ENCODE measurements at regions not wholly inside any gene's neighbourhood (a gene's known extent, or its start where the extent isn't known, plus 50 kb on each side); places are given as distances from the start of the nearest gene placed in this dataset.
A peak's percentile ranks its signal among the peaks of the same experiment; 100 is the strongest.

- TF ChIP-seq RBM34 (IDR thresholded peaks at IDR 0.05; ENCODE audit: borderline replicate concordance, insufficient read depth, low read length), result no peak
- no peak for TF ChIP-seq FOXK1 (CRISPR knock-in tag; IDR thresholded peaks at IDR 0.05; ENCODE audit: borderline replicate concordance)
- TF ChIP-seq ZBTB34 (CRISPR knock-in tag; IDR thresholded peaks at IDR 0.05), result 0 out of 2 replicates have a peak, but pooled peaks have one; percentile 4
- TF ChIP-seq ZBTB40 (IDR thresholded peaks at IDR 0.05), result 0 out of 2 replicates have a peak, but pooled peaks have one; percentile 33
- TF ChIP-seq ZBTB40 (CRISPR knock-in tag; IDR thresholded peaks at IDR 0.05), result no peak
- TF ChIP-seq NELFE (IDR thresholded peaks at IDR 0.05; ENCODE audit: insufficient read depth, insufficient read length), result no peak
- TF ChIP-seq SIN3A (IDR thresholded peaks at IDR 0.05; ENCODE audit: borderline replicate concordance in 2 of 2, control insufficient read depth in 1 of 2, low read depth in 2 of 2, low read length in 2 of 2), result no peak
- no peak for TF ChIP-seq RFX7 (CRISPR knock-in tag; IDR thresholded peaks at IDR 0.05)
- TF ChIP-seq YBX1 (IDR thresholded peaks at IDR 0.05), result no peak
- TF ChIP-seq HBP1 (CRISPR knock-in tag; IDR thresholded peaks at IDR 0.05), result no peak
Measured at GRCh38 chr1:234745844-234746797, 136.1 kb upstream of the IRF2BP2 start (continued).

Measured in K562 (cell line).